IPS-18c (cell line): ENCODE measurements at regions not wholly inside any gene's neighbourhood (a gene's known extent, or its start where the extent isn't known, plus 50 kb on each side); places are given as distances from the start of the nearest gene placed in this dataset.
"Not testable (repeated sequence)": the region's sequence is repeated elsewhere in the genome, so short reads cannot be mapped to it uniquely, and the experiment has no call there.

Experiments
- H3K4me3 ChIP-seq: 2 replicates; pipeline ENCODE4 v1.7.0; 2013; ENCODE audit warnings: low read depth, mild to moderate bottlenecking, low read length, moderate library complexity; ENCODE audit not compliant: insufficient read depth
- H3K9me3 ChIP-seq: one replicate; pipeline ENCODE4 v1.6.1; 2013; ENCODE audit warnings: mild to moderate bottlenecking, low read length, moderate library complexity; ENCODE audit not compliant: control insufficient read depth, insufficient read depth

DNA sequence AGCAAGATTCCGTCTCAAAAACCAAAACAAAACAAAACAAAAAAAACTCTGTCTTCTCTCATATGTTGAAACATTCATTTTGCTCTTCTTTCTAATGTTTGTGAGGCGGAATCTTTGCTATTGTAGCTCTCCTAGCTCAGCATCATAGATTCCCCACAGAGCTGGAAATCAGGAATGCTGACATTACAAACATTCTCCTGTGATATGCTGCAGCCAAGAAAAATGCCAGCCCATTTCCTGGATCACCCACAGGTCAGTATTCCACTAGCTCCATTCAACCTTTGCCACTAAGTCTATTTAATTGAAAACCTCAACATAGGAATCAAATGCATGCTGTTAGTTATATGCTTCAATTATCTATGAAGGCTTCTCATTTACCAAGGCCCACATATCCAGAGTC lies 186.3 kb downstream of the IPMK start:
- Histone ChIP-seq H3K9me3 (no peaks in the 10 kb centered on the region), H3K4me3 (no peak overlapping the region)

DNA sequence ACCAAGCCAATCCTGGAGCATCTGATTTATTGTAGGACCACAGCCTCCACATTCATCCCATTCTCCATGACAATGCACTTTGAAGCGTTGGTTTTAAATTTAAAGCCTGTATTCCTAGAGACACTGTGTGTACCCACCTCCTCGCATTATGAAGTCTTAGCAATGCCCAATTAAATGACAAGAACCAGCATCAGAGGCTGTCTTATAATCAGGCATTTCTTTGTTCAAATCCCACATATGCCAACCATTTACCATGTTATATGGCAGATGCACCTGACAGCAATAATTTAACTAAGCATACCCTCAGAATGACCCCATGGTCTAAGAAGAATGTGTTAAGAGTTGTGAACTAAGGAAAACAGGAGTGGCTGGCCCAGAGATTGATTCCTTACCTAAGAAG lies 188.2 kb downstream of the IPMK start:
- Histone ChIP-seq H3K4me3 (no peak overlapping the region), H3K9me3 (no peaks in the 10 kb centered on the region)

DNA sequence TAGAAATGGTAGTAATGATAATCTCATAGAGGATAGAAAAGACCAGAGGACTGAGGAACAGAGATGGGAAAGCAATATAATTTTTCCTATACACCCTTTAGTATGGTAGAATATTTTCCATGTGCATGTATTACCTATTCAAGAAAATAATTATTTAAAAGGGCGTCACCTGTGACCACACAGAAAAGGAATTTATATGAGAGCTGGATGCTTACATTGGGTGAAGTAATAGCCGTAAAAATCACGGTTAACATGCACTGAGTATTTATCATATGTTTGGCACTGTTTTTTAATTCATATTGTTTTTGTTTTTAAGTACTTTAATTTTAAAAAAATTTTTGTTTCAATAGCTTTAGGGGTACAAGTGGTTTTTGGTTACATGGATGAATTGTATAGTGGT lies 195.1 kb downstream of the IPMK start:
- H3K4me3 ChIP-seq = no peak overlapping the region
- no peaks in the 10 kb centered on the region for H3K9me3 ChIP-seq

DNA sequence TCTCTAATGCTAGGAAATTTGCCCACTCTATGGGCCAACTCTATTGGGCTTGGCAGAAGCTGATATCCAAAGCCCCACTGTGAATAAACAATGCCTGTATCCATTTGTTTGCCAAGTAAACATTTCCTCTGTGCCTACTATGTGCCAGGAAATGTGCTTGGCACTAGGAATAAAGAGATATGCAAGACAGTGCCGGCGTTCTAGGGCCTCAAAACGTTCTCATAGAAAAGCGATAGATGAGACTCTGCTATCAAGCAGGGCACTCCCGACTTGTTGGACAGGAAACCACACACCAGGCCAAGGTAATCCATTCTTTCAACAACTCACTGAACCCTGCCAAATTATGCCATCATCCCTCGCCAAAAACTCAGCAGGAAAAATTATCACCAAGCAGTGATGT lies 196.7 kb downstream of the IPMK start:
- Histone ChIP-seq H3K4me3 (no peak overlapping the region), H3K9me3 (no peaks in the 10 kb centered on the region)

DNA sequence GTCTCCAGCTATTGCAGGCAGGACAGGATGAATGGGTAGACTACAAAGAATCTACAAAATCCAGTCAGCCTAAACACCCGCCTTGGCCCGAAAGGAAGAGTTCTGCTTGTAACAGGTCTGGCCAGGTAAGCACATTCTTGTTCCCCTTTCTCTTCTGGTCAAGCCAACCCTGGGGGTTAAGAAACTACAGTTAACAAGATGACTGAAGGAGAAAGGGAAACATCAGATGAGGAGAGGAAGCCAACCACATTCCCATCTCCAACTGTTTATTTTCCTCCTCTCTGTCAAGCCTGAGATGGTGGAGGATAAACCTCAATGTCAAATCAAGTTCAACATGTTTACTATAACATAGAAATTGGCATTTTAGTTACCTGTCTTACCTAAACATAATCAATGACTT lies 198.9 kb downstream of the IPMK start:
- H3K9me3 ChIP-seq = no peaks in the 10 kb centered on the region
- H3K4me3 ChIP-seq = no peak overlapping the region

DNA sequence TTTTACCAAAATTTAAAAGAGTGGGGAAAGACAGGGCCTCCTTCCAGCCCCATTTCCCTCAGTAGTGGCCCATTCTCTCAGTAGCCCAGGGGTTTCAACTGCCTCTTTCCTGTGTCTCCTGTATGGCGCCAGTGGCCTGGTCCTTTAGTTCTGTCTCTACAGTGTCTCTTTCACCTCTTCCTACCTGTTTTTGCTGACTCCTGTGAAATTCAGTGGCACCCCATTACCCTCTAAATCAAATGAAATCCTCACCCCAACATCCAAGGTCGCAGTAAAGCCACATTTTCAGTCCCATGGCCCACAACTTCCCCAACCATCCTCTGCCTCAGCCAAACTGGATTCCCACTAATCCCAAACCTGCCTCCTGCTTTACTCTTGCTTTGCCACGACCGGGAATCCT lies 200.7 kb downstream of the IPMK start:
- H3K4me3 ChIP-seq = no peak overlapping the region
- no peaks in the 10 kb centered on the region for H3K9me3 ChIP-seq

DNA sequence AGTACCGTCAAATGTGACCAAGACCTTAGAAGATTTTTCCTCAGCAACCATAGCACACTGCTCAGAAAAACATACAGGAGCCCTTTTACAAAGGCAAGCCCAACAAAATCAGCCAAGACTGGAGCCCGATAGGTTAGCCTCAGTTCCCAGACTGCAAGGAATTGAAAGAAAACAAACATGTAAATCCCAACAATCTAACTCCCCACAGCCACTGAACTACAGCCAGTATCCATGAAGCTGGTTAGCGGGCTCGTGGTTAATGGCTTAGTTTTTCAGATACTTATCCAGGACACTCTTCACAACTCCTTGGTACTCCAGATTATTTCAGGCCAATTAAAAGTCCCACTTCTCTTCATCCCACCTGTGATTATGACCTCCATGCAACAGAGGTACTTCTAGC lies 201.6 kb downstream of the IPMK start:
- Histone ChIP-seq H3K9me3 (no peaks in the 10 kb centered on the region), H3K4me3 (no peak overlapping the region)

DNA sequence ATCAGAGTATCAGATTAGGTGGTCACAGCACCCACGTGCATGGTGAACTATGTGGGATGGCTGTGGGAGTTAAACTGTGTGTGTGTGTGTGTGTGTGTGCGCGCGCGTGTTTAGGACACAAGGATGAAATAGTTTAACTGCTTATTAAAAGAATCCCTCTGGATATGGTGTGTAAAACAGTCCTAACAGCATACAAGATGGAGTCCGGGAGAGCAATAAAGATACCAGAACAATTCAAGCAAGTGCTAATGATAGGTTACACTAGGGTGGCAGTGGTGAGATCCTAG lies 202.2 kb downstream of the IPMK start:
- Histone ChIP-seq H3K9me3 (no peaks in the 10 kb centered on the region), H3K4me3 (no peak overlapping the region)

DNA sequence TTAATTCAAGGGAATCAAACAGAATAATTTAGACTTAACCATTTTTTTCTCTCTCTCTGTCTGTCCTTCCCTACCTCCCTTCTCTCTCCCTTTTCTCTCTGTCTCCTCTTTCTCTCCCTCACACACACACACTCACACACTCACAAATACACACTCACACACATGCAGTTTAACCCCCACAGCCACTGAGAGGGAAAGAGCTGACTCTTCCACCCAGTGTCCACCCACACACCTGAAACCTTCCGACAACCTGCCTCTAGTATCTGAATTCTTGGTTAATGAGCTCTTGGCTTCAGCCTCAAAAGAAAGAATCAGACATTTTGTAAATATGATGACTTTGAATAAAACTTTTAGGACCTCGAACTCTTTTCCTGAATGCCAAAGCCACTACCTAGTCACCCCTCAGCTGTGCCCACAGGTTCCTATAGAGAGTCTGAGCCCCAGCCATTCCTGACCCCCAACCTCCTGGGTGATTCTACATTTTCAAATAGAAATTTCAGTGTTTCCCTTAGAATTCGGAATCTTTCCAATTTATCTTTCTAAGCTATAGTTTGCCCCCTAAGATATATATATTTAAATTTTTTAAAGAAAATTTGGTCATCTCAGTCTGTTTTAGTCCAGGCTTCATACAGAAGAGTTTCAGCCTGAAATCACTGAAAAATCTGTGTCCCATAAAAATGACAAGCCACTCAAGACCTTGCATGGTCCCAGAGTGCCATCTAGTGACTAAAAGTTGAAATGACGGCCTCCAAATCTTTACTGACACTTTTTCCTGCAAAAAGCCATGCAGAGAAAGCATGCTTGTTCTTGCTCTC lies 202.8 kb downstream of the IPMK start:
- no peaks in the 10 kb centered on the region for H3K9me3 ChIP-seq
- no peak overlapping the region for H3K4me3 ChIP-seq

DNA sequence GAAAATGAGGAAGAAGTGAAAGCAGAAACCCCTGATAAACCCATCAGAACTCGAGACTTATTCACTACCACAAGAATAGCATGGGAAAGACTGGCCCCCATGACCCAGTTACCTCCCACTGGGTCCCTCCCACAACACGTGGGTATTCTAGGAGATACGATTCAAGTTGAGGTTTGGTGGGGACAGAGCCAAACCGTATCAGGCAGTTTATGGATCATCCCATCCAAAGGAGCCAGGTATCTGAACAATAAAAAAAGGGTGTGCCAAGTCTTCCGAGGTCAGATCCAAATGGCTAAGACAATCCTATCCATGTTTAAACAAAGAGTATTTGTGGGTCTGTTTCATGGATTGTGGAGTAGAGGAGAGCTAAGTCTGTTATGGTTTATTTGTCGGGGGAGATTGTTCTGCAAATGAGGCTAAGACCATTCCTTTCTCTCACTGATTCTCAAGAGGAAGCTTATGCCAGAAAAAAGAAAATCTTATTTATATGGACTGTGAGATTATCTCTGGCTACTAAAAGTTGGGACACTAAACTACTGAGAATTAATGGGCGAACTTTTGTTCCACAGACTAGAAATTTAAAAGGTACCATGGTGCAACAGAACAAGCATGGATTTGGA lies 203.7 kb downstream of the IPMK start:
- H3K9me3 ChIP-seq = no peaks in the 10 kb centered on the region

DNA sequence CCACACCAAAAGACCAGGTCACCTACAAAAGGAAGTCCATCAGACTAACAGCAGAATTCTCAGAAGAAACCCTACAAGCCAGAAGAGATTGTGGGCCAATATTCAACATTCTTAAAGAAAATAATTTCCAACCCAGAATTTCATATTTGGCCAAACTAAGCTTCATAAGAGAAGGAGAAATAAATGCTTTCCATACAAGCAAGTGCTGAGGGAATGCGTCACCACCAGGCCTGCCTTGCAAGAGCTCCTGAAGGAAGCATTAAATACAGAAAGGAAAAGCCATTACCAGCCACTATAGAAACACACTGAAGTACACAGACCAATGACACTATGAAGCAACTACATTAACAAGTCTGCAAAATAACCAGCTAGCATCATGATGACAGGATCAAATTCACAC lies 209.0 kb downstream of the IPMK start:
- not testable (repeated sequence) for H3K9me3 ChIP-seq, H3K4me3 ChIP-seq

More for the DNA sequence above, 203.7 kb downstream of the IPMK start:
- H3K4me3 ChIP-seq = no peak overlapping the region

DNA sequence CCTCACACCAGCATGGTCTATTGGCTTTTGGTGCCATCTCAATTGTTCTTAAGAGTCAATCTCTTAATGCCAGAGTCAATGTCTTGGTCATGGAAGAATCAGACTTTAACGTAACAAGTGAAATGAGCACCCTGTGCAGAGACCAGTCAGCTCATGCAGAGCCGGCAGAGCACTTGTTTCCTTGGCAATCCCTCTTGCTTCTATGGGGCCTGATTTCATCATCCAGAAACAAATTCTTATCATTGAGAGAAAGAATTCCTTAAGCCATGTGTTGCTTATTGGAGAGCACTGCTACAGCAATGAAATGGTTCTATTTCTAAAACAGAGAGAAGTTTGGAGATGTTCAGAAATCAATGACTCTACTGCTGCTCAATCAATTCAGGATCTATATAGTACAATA lies 212.8 kb downstream of the IPMK start:
- H3K9me3 ChIP-seq = no peaks in the 10 kb centered on the region
- no peak overlapping the region for H3K4me3 ChIP-seq

DNA sequence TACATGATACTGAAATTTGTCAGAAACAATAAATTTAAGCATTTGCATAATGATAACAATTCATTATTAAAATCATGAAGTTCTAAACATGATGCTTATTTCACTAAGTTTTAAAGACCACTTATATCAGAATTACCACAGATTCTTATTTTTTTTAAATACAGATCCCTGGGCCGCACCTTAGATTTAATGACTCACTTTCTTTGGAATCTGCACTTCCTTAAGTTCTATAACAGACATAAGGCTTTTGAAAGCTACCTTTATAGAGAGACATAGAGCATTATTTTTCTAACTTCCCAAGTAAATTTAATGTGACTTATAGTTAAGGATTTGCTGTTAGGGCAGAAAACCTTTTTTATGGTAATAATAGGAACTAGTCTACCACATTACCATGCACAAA lies 214.9 kb downstream of the IPMK start:
- no peak overlapping the region for H3K4me3 ChIP-seq
- H3K9me3 ChIP-seq = no peaks in the 10 kb centered on the region

DNA sequence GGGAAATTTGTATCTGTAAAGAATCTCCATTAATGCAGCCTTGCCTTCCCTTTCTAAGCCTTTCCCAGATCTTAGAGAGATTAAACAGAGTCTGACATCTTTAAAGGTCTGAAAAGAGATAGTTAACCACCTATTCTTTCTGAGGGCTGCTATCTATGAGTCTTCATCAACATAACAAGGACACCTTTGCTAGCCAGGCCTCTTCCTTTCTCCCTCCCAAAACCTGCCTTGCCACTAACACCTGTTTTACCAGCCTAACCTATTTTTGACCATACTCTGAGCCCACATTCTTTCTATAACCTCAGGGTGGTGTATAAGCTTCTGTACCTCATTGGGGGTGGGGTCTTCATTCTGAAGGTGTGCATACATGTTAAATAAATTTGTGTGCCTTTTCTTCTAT lies 217.1 kb downstream of the IPMK start:
- Histone ChIP-seq H3K9me3 (no peaks in the 10 kb centered on the region), H3K4me3 (no peak overlapping the region)

DNA sequence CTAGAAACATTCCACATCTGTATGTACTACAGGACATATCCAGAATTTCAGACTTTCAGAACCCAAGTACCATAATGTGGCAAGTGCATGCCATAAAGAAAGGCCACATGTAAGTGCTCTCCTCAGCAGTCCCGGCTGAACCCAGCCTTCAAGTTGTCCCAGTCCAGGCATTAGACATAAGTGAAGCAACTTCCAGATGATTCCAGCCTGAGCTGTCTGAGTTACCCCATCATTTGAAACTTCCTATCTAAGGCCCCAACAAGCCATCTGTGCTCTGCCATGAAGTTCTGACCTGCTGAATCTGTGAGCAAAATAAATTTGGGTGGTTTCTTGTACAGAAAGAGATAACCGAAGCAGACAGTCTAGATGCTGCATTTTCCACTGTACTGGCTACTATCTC lies 218.8 kb downstream of the IPMK start:
- H3K9me3 ChIP-seq = no peaks in the 10 kb centered on the region
- no peak overlapping the region for H3K4me3 ChIP-seq

DNA sequence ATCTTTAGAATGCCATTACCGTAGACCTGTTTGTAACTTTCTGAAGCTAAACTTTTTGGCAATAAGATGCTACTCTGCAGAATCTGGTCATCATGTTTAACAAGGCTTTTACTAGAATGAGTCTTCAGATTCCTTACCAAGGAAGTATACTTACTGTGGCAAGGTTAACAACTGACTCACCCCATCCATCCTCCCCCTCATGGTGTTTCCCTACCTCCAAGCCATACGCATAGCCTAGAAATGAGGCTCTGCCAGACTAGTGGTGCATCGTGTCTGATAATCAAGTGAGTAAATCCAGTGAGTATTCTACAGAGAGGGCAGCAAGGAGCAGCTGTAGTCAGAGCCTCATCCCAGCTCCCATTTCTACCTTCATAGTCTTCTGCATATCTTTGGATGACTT lies 223.6 kb downstream of the IPMK start:
- Histone ChIP-seq H3K4me3 (no peak overlapping the region), H3K9me3 (no peaks in the 10 kb centered on the region)

DNA sequence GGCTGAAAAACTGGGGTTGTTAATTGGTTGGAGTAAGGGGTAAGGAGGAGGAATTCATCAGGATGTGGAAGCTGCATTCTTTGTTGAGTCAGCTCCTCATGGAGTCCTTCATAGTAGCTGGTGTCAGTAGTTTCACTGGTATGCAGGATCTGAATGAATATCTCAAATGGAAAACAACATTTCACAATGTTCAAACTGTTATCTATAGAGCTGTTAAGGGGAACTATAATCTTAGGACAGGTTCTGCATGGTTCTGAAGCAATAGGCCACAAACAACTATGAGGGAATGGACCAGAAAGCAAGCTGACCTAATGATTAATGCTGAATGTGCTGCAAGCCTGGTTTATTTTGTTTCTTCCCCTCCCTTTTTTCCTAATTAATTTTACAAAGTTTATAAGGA lies 225.8 kb downstream of the IPMK start:
- H3K4me3 ChIP-seq = no peak overlapping the region
- no peaks in the 10 kb centered on the region for H3K9me3 ChIP-seq

DNA sequence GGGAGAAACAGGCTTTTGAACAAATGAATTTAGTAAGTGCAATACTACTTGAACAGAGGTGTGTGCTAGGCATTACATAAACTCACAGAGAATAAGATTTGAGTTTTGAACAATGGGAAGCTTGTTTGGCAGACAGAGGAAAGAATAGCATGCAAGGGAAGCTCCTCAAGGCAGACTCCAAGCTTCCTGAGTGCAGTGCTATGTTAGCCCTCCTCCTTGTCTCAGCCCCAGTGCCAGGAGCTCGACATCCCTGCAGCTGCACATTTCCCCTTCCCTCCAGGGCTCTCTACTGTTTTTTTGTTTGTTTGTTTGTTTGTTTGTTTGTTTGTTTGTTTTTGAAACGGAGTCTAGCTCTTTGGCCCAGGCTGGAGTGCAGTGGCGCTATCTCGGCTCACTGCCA lies 237.5 kb downstream of the IPMK start:
- H3K9me3 ChIP-seq = peaks cover 2% of the 10 kb centered on the region
- H3K4me3 ChIP-seq = no peak overlapping the region
